SK-N-SH treated with all-trans-retinoic acid at 6 μM for 48 hours (cell line): ENCODE measurements at regions not wholly inside any gene's neighbourhood (a gene's known extent, or its start where the extent isn't known, plus 50 kb on each side); places are given as distances from the start of the nearest gene placed in this dataset.

Source experiments
- ARNTL ChIP-seq: fragments of 450-650 bp; formaldehyde crosslinking; IDR thresholded peaks from 2 replicates; pipeline ENCODE4 v1.5.0; 2020; ENCODE audit warnings: low read depth, mild to moderate bottlenecking, moderate library complexity, borderline replicate concordance
- BACH2 ChIP-seq: fragments of 250-450 bp; sonication (Bioruptor Pico); IDR thresholded peaks from 2 replicates; pipeline ENCODE4 v1.9.0; 2021; ENCODE audit warnings: mild to moderate bottlenecking, borderline replicate concordance
- ESRRG ChIP-seq: fragments of 250-450 bp; sonication (Bioruptor Pico); IDR thresholded peaks from 2 replicates; pipeline ENCODE4 v1.6.1; 2021; ENCODE audit warnings: mild to moderate bottlenecking
- OSR1 ChIP-seq: fragments of 250-450 bp; sonication (Bioruptor Pico); IDR thresholded peaks from 2 replicates; pipeline ENCODE4 v1.8.0; 2022; ENCODE audit warnings: moderate library complexity, mild to moderate bottlenecking, inconsistent platforms
- TOX ChIP-seq: fragments of 250-450 bp; sonication (Bioruptor Pico); IDR thresholded peaks from 2 replicates; pipeline ENCODE4 v1.8.0; 2021; ENCODE audit warnings: mild to moderate bottlenecking, moderate library complexity, borderline replicate concordance
- ZFP3 ChIP-seq: fragments of 250-450 bp; sonication (Bioruptor Pico); IDR thresholded peaks from 2 replicates; pipeline ENCODE4 v1.5.0; 2020; ENCODE audit warnings: mild to moderate bottlenecking, moderate library complexity
- TF ChIP-seq, protein P1 (sequence below): fragments of 250-450 bp; sonication (Bioruptor Pico); IDR thresholded peaks from 2 replicates; pipeline ENCODE4 v1.5.1; 2020; ENCODE audit warnings: low read depth, mild to moderate bottlenecking, moderate library complexity
- TF ChIP-seq, protein P2 (sequence below): fragments of 250-450 bp; sonication (Bioruptor Pico); IDR thresholded peaks from 2 replicates; pipeline ENCODE4 v1.8.0; 2020; ENCODE audit warnings: mild to moderate bottlenecking, moderate library complexity, borderline replicate concordance

DNA sequence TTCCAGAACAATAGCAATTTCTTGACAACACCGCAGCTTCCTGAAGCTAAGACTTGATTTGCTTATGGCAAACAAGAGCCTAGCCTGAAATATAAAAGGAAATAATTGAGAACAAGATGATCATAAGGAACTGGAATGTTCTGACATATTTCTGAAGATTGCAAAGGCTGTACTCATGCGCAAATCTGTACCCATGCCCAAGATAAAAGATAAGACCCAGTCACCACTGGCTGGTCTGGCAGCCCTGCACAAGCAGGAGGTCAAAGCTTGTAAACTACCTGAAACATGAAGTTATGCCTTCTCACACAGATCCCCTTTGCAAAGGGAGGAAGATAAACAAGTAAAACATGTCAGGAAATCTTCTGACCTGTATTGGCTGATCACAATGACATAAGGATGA lies 160.8 kb upstream of the GYPC start:
- no peak for TF ChIP-seq OSR1 (CRISPR knock-in tag)
- TF ChIP-seq ARNTL = no peak
- TF ChIP-seq, protein P1, sequence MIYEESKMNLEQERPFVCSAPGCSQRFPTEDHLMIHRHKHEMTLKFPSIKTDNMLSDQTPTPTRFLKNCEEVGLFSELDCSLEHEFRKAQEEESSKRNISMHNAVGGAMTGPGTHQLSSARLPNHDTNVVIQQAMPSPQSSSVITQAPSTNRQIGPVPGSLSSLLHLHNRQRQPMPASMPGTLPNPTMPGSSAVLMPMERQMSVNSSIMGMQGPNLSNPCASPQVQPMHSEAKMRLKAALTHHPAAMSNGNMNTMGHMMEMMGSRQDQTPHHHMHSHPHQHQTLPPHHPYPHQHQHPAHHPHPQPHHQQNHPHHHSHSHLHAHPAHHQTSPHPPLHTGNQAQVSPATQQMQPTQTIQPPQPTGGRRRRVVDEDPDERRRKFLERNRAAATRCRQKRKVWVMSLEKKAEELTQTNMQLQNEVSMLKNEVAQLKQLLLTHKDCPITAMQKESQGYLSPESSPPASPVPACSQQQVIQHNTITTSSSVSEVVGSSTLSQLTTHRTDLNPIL = no peak
- TF ChIP-seq BACH2 (CRISPR knock-in tag) = no peak
- TF ChIP-seq ZFP3 (CRISPR knock-in tag) = no peak
- no peak for TF ChIP-seq TOX
- TF ChIP-seq, protein P2, sequence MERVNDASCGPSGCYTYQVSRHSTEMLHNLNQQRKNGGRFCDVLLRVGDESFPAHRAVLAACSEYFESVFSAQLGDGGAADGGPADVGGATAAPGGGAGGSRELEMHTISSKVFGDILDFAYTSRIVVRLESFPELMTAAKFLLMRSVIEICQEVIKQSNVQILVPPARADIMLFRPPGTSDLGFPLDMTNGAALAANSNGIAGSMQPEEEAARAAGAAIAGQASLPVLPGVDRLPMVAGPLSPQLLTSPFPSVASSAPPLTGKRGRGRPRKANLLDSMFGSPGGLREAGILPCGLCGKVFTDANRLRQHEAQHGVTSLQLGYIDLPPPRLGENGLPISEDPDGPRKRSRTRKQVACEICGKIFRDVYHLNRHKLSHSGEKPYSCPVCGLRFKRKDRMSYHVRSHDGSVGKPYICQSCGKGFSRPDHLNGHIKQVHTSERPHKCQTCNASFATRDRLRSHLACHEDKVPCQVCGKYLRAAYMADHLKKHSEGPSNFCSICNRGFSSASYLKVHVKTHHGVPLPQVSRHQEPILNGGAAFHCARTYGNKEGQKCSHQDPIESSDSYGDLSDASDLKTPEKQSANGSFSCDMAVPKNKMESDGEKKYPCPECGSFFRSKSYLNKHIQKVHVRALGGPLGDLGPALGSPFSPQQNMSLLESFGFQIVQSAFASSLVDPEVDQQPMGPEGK (CRISPR knock-in tag) = no peak
- no peak for TF ChIP-seq ESRRG (CRISPR knock-in tag)
